Heart right ventricle (tissue), 16 donors: ENCODE measurements at regions not wholly inside any gene's neighbourhood (a gene's known extent, or its start where the extent isn't known, plus 50 kb on each side); places are given as distances from the start of the nearest gene placed in this dataset.

Experiments
- ATAC-seq, 8 donors: fragments of 200-7000 bp; cut with Tn5 transposase; one replicate each; pipeline ENCODE4 v1.9.1; 2020; ENCODE audit warnings: mild to moderate bottlenecking in 8 of 8, moderate library complexity in 8 of 8, moderate number of reproducible peaks in 1 of 8
- DNase-seq, 2 donors: peaks; one replicate each; pipeline ENCODE4 v3.0.0-alpha.2; 2020
- H3K27ac ChIP-seq, 10 donors: fragments of 200-600 bp; sonication (generic) in 2 of 10; one replicate each; pipeline versions ENCODE4 v1.5.0 to v1.8.0; 2020 to 2022; ENCODE audit warnings: mild to moderate bottlenecking in 3 of 10
- H3K27me3 ChIP-seq, 7 donors: fragments of 200-600 bp; one replicate each; pipeline ENCODE4 v1.8.0; 2021 to 2022; ENCODE audit warnings: mild to moderate bottlenecking in 2 of 7
- H3K36me3 ChIP-seq, 9 donors: fragments of 200-600 bp; sonication (generic) in 1 of 9; one replicate each; pipeline versions ENCODE4 v1.5.0 to v1.8.0; 2020 to 2022; ENCODE audit warnings: mild to moderate bottlenecking in 2 of 9
- H3K4me1 ChIP-seq, 9 donors: fragments of 200-600 bp; sonication (generic) in 1 of 9; one replicate each; pipeline versions ENCODE4 v1.5.0 to v1.8.0; 2020 to 2022; ENCODE audit warnings: mild to moderate bottlenecking in 4 of 9
- H3K4me3 ChIP-seq, 10 donors: fragments of 200-600 bp; sonication (generic) in 2 of 10; one replicate each; pipeline versions ENCODE4 v1.5.0 to v1.8.0; 2020 to 2022; ENCODE audit warnings: mild to moderate bottlenecking in 7 of 10, moderate library complexity in 2 of 10
- H3K9me3 ChIP-seq, 11 donors: fragments of 200-600 bp in 10 of 11; sonication (generic) in 2 of 11; one replicate each; pipeline versions ENCODE4 v1.5.0 to v1.8.0; 2013 to 2022; ENCODE audit warnings: mild to moderate bottlenecking in 2 of 11, control low read depth in 1 of 11, moderate library complexity in 1 of 11
- WGBS, 2 donors: extraction: QIAGEN DNeasy Blood & Tissue Kit; methylation state at CpG; one replicate each; pipeline ENCODE4 v1.1.7; 2013; ENCODE audit warnings: inconsistent platforms in 1 of 2; 5-methylcytosine and 5-hydroxymethylcytosine counted together
- intact Hi-C, 10 donors: fragments of 100-400 bp; cut with DNase I; formaldehyde crosslinking; loops; one replicate each; pipeline versions ENCODE4 v1.11.1 to v1.14.2; 2022
- TF ChIP-seq, protein P1 (sequence below), 9 donors: fragments of 200-600 bp; sonication (generic) in 2 of 9; IDR thresholded peaks; one replicate each; pipeline versions ENCODE4 v1.5.0 to v1.8.0; 2021 to 2022; ENCODE audit warnings: antibody characterized with exemption in 9 of 9, mild to moderate bottlenecking in 5 of 9, moderate library complexity in 1 of 9
- donor health status: Arrhythmogenic right ventricular cardiomyopathy.
- donor health status: ischemic (EF 13 %, LVEDD 7.1; RV severe dilation, severe dysfunction).
- donor health status: healthy with polysubstance abuse.
- donor health status: DM: no; HTN: yes; CAD: no.
- donor health status: DM: no; HTN: no; CAD: no.
- donor health status: ischemic (EF 25% LVEDD 6.9; RV normal size, moderate dysfunction).
- donor health status: ischemic (EF 25% LVEDD 5.7; RV mildly dilated, moderate dysfunction).
- donor health status: healthy.
- donor health status: DM: yes; HTN: yes; CAD: no.
- donor health status: Ischemic cardiomyopathy.
- donor health status: ischemic (EF 35%, LVEDD 5.7; RV mildly dilated, moderate dysfunction).
- donor health status: nonischemic (EF 11% LVEDD 7.7; RV severe dilation, severe dysfunction).
- donor health status: DM: yes; HTN: yes; CAD: no.
- donor health status: PGD.
- donor health status: ischemic (EF 29% LVEDD 5.4; RV normal size, mild dysfunction).
- donor health status: nonischemic (EF 23%, LVEDD 6.1; RV moderate dilation, normal function).

DNA sequence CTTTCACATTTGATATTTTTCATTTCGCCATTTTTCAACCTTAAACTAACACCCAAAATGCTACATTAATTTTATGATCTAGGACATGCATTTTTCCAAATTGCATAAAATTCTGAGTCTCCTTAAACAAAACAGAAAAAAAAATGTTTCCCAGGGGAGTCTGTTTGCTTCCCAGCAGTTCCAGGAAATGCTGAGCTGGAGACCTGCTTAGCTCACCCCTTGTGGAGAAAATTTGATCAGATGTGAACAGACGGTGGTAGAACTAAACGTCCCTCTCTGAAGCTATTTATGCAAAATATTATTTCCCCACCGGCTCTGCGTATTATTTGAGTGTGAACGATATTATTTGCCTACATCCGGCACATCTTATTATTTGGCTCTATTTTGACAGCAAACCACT, 74.9 kb upstream of the AGAP1 start:
- Histone ChIP-seq H3K4me3 (no peak overlapping the region), H3K27me3 (no peaks in the 10 kb centered on the region), H3K27ac (no peak overlapping the region), H3K4me1 (peaks cover 0 to 17% (median 10%) of the 10 kb centered on the region in 9 donors), H3K9me3 (peaks cover 0 to 5% (median 0%) of the 10 kb centered on the region in 11 donors), H3K36me3 (no peaks in the 10 kb centered on the region)
- intact Hi-C loops = no loop called here
- no peak for DNase-seq
- TF ChIP-seq, protein P1, sequence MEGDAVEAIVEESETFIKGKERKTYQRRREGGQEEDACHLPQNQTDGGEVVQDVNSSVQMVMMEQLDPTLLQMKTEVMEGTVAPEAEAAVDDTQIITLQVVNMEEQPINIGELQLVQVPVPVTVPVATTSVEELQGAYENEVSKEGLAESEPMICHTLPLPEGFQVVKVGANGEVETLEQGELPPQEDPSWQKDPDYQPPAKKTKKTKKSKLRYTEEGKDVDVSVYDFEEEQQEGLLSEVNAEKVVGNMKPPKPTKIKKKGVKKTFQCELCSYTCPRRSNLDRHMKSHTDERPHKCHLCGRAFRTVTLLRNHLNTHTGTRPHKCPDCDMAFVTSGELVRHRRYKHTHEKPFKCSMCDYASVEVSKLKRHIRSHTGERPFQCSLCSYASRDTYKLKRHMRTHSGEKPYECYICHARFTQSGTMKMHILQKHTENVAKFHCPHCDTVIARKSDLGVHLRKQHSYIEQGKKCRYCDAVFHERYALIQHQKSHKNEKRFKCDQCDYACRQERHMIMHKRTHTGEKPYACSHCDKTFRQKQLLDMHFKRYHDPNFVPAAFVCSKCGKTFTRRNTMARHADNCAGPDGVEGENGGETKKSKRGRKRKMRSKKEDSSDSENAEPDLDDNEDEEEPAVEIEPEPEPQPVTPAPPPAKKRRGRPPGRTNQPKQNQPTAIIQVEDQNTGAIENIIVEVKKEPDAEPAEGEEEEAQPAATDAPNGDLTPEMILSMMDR (IDR thresholded peaks at IDR 0.05) = no peak
- peak in 1 of 8 donors; percentile 38 for ATAC-seq
- 57 to 73% methylated on average over 7 of the region's 7 CpGs for WGBS, 2 donors

DNA sequence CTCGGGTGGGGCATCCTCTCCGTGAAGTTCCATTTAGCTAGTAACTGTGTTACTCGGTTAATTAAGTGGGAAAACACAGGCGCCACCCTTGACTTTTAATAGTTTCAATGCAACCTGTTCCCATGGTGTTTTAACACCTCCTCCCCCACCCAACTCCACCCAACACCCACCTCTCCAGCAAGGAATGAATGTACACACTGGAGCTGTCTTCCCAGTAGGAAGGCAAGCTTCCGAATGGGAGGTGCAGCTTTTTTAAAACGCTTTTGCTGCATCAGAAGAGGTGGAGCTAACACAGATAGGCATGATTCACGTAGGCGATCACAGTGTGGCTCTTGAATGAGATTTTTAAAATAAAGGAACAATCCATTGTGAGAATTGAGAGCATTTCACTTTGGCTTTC, 73.8 kb upstream of the AGAP1 start:
- intact Hi-C loops = loop anchor here in 1 of 10 donors (10.0 kb wide), 1 partner anchor 165 kb away; no protein-coding TSS in a partner anchor
- TF ChIP-seq, protein P1 (IDR thresholded peaks at IDR 0.05) = no peak
- Histone ChIP-seq H3K9me3 (peaks cover 0 to 16% (median 8%) of the 10 kb centered on the region in 11 donors), H3K4me1 (peaks cover 0 to 12% (median 8%) of the 10 kb centered on the region in 9 donors), H3K27me3 (no peaks in the 10 kb centered on the region), H3K4me3 (no peak overlapping the region), H3K27ac (no peak overlapping the region), H3K36me3 (no peaks in the 10 kb centered on the region)
- 86 to 87% methylated on average over 8 of the region's 8 CpGs for WGBS, 2 donors
- DNase-seq (no peak), ATAC-seq (no peak)

DNA sequence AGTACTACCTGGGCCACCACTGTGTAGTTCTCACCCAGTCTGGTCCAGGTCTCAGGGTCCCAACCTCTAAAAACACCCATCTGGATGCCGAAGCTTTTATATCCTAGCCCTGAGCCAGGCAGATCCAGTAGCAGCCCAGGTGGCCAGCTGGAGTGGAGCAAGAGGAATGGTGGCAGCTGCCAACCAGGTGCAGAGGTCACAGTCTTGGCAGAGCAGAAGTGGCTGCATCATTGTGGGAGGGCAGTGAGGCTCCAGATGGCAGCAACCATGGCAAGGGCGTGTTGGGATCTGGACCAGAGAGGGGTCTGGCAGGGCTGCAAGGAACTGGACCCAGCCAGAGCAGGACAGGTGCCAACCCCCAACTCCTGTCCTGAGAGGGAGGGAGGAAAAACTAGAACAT, 72.2 kb upstream of the AGAP1 start:
- TF ChIP-seq, protein P1 (IDR thresholded peaks at IDR 0.05) = no peak
- WGBS, 2 donors = 39 to 59% methylated on average over 2 of the region's 2 CpGs
- Histone ChIP-seq H3K36me3 (no peaks in the 10 kb centered on the region), H3K27me3 (no peaks in the 10 kb centered on the region), H3K4me3 (no peak overlapping the region), H3K9me3 (peaks cover 0 to 16% (median 8%) of the 10 kb centered on the region in 11 donors), H3K27ac (no peak overlapping the region), H3K4me1 (peaks cover 0 to 10% (median 4%) of the 10 kb centered on the region in 9 donors)
- DNase-seq (peak in 1 of 2 donors; percentile 31), ATAC-seq (peak in 5 of 8 donors; percentile 49 to 58 (median 51))
- intact Hi-C loops = loop anchor here in 1 of 10 donors (10.0 kb wide), 1 partner anchor 163 kb away; no protein-coding TSS in a partner anchor

DNA sequence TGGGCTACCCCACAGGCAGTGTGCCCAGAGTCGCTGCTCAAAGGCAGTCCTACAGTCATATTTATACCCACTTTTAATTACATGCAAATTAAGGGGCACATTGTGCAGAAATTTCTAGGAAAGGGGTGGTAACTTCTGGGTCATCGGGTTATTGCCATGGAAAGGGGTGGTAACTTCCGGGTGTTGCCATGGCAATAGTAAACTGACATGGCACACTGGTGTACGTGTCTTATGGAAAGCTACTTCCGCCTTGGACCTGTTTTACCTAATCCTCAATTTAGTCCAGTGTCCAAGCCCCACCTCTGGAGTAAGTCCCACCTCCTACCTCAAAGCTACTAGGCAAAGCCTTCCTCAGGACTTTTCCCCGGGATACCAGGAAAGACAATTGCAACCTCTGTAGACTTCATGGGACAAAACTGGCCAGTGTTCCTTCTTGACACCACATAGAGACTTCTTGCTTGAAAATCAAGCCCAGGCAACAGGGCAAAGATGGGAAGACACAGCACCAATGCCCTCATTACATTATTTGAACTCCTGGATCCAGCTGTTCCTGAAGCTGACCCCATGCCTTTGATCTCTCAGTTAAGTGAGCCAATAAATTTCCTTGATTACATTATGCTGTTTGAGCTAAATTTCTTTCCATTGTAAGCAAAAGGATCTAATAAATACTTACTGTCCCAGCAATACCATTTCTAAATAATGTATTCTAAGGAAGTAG, 63.3 kb upstream of the AGAP1 start:
- intact Hi-C loops = loop anchor here in 7 of 10 donors (5.0 to 10.0 kb wide), 3 partner anchors 162 to 317 kb away; no protein-coding TSS in a partner anchor
- DNase-seq = no peak
- peaks cover 0 to 23% (median 20%) of the 10 kb centered on the region in 9 donors for H3K4me1 ChIP-seq
- no peak overlapping the region for H3K27ac ChIP-seq
- TF ChIP-seq, protein P1 (IDR thresholded peaks at IDR 0.05) = no peak
- no peak for ATAC-seq
- no peak overlapping the region for H3K4me3 ChIP-seq
- H3K36me3 ChIP-seq = no peaks in the 10 kb centered on the region
- no peaks in the 10 kb centered on the region for H3K27me3 ChIP-seq
- no peaks in the 10 kb centered on the region for H3K9me3 ChIP-seq
- 95 to 98% methylated on average over 6 of the region's 6 CpGs for WGBS, 2 donors
